ENCODE measurements at regions not wholly inside any gene's neighbourhood (a gene's known extent, or its start where the extent isn't known, plus 50 kb on each side); places are given as distances from the start of the nearest gene placed in this dataset.

DNA sequence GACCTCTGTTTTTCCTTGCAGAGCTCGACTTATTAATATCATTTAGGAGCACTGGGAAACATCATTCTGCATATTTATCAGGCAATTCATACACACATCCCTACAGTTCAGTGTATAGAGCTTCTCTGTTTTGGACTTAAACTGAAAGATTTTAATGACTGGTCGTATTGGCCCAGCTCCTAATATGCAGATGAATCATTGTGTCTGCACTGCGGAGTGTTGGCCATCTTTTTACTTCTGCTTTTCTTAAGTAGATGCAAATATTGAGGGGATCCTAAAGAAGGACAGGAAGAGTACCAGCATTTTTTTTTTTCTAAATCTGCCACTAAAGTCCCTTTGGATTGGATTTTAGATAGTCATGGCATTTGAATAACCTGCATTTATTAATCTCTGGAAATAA lies 154.8 kb downstream of the BACH1 start:
- no peak for DNase-seq
- no peak overlapping the region for H3K27ac ChIP-seq
- no peaks in the 10 kb centered on the region for H3K36me3 ChIP-seq
- no peaks in the 10 kb centered on the region for H3K9me3 ChIP-seq
- no peaks in the 10 kb centered on the region for H3K4me1 ChIP-seq (ENCODE audit: insufficient read depth)
- no peaks in the 10 kb centered on the region for H3K27me3 ChIP-seq
- WGBS, 3 donors: 82 to 86% (median 85%) methylated on average over 3 of the region's 3 CpGs
- no peak overlapping the region for H3K4me3 ChIP-seq
- TF ChIP-seq, protein P1, sequence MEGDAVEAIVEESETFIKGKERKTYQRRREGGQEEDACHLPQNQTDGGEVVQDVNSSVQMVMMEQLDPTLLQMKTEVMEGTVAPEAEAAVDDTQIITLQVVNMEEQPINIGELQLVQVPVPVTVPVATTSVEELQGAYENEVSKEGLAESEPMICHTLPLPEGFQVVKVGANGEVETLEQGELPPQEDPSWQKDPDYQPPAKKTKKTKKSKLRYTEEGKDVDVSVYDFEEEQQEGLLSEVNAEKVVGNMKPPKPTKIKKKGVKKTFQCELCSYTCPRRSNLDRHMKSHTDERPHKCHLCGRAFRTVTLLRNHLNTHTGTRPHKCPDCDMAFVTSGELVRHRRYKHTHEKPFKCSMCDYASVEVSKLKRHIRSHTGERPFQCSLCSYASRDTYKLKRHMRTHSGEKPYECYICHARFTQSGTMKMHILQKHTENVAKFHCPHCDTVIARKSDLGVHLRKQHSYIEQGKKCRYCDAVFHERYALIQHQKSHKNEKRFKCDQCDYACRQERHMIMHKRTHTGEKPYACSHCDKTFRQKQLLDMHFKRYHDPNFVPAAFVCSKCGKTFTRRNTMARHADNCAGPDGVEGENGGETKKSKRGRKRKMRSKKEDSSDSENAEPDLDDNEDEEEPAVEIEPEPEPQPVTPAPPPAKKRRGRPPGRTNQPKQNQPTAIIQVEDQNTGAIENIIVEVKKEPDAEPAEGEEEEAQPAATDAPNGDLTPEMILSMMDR (IDR thresholded peaks at IDR 0.05): no peak
- no peak for TF ChIP-seq EP300 (IDR thresholded peaks at IDR 0.05)
- TF ChIP-seq POLR2A (IDR thresholded peaks at IDR 0.05): no peak
- intact Hi-C loops (cut with DNase I): no loop called here

DNA sequence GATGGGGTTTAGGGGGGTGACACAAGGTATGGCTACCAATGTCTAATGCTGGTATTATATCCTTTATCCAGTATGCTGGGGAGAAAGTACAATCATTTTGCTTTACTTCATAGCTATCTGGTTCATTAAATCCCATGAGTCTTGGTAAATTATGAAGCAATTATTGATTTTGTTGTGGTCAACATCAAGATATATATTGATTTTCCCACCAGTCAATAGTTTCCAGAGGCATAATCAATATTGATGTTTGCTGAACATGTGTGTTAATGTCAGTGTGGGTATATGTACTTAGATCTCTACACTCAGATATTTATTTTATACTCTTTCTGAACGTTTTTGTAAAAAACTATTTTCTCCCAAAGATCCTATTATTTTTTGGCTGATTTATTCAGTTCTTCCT lies 155.5 kb downstream of the BACH1 start:
- Histone ChIP-seq H3K27ac (no peak overlapping the region), H3K4me1 (ENCODE audit: insufficient read depth) (no peaks in the 10 kb centered on the region), H3K9me3 (no peaks in the 10 kb centered on the region), H3K27me3 (no peaks in the 10 kb centered on the region), H3K4me3 (no peak overlapping the region), H3K36me3 (no peaks in the 10 kb centered on the region)
- WGBS, 3 donors: 45 to 77% (median 72%) methylated on average over 1 of the region's 1 CpG
- intact Hi-C loops (cut with DNase I): no loop called here
- no peak for DNase-seq
- TF ChIP-seq POLR2A (IDR thresholded peaks at IDR 0.05): no peak
- TF ChIP-seq, protein P1 (IDR thresholded peaks at IDR 0.05): no peak
- TF ChIP-seq EP300 (IDR thresholded peaks at IDR 0.05): no peak

DNA sequence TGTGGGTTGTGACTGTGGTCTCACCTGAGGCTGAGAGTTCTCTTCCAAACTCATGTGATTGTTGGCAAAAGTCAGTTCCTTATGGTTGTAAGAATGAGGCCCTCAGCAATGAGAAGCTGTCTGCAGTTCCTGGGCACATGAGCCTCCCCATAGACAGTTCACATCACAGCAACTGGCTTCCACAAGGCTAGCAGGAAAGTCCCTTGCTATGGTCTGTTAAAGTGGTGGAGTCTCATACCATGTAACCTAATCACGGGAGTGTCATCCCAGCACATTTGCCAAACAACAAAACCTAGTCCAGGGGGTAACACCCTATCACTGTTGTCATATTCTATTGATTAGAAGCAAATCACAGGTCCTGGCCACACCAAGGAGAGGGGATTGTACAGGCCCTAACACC lies 163.8 kb downstream of the BACH1 start:
- no peak overlapping the region for H3K27ac ChIP-seq
- no peaks in the 10 kb centered on the region for H3K27me3 ChIP-seq
- no peaks in the 10 kb centered on the region for H3K9me3 ChIP-seq
- TF ChIP-seq EP300 (IDR thresholded peaks at IDR 0.05): no peak
- TF ChIP-seq, protein P1 (IDR thresholded peaks at IDR 0.05): no peak
- no peak for TF ChIP-seq POLR2A (IDR thresholded peaks at IDR 0.05)
- H3K4me3 ChIP-seq: no peak overlapping the region
- 96 to 97% (median 96%) methylated on average over 1 of the region's 1 CpG for WGBS, 3 donors
- no peaks in the 10 kb centered on the region for H3K4me1 ChIP-seq (ENCODE audit: insufficient read depth)
- DNase-seq: no peak
- intact Hi-C loops (cut with DNase I): no loop called here
- H3K36me3 ChIP-seq: no peaks in the 10 kb centered on the region

DNA sequence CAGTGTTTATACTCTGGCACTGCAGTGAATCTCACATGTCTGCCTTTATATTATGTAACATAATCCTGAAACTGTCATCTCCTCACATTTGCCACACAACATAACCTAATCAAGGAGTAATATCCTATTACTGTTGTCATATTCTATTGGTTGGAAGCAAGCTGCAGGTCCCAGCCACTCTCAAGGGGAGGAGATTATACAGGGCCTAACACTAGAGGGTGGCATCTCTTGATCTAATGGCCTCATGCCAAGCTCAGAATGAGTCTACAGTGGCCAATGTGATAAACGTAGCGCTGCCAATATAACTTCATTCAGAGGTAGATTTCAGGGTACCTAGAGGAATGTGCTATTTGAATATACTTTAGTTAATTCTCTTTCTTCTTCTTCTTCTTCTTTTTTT lies 166.8 kb downstream of the BACH1 start:
- no peaks in the 10 kb centered on the region for H3K4me1 ChIP-seq (ENCODE audit: insufficient read depth)
- H3K27ac ChIP-seq: no peak overlapping the region
- no peaks in the 10 kb centered on the region for H3K9me3 ChIP-seq
- H3K27me3 ChIP-seq: no peaks in the 10 kb centered on the region
- DNase-seq: no peak
- H3K4me3 ChIP-seq: no peak overlapping the region
- intact Hi-C loops (cut with DNase I): no loop called here
- TF ChIP-seq POLR2A (IDR thresholded peaks at IDR 0.05): no peak
- TF ChIP-seq, protein P1 (IDR thresholded peaks at IDR 0.05): no peak
- no peak for TF ChIP-seq EP300 (IDR thresholded peaks at IDR 0.05)
- WGBS, 3 donors: 89 to 90% (median 89%) methylated on average over 2 of the region's 2 CpGs
- no peaks in the 10 kb centered on the region for H3K36me3 ChIP-seq

DNA sequence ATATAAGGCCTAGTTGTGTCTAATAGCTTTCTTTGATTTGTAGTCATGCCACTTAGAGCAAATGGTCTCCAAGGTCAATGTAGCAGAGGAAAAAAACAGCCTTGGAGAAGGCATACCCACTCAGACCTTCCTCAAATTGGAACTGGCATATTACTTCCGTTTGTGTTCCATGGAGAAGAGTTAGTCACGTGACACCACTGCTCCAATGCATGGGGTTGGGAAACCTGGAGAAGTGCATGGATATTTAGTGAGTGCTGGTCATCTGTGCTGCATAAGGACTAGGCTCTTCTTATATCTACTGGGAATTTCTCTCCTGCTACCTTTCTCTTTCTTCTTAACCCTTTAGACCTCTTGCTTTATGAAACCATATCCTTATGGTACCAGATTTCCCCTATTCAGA lies 167.8 kb downstream of the BACH1 start:
- intact Hi-C loops (cut with DNase I): no loop called here
- Histone ChIP-seq H3K27ac (no peak overlapping the region), H3K4me3 (no peak overlapping the region), H3K9me3 (no peaks in the 10 kb centered on the region), H3K36me3 (no peaks in the 10 kb centered on the region), H3K4me1 (ENCODE audit: insufficient read depth) (no peaks in the 10 kb centered on the region), H3K27me3 (no peaks in the 10 kb centered on the region)
- no peak for TF ChIP-seq EP300 (IDR thresholded peaks at IDR 0.05)
- TF ChIP-seq, protein P1 (IDR thresholded peaks at IDR 0.05): no peak
- no peak for TF ChIP-seq POLR2A (IDR thresholded peaks at IDR 0.05)
- DNase-seq: no peak
- 83 to 96% (median 85%) methylated on average over 2 of the region's 2 CpGs for WGBS, 3 donors

Data from ovary (tissue), 7 donors.